Stimulated activated CD8-positive, alpha-beta memory T cell treated with anti-CD3 and anti-CD28 coated beads, Interleukin-4, amount 100 ng/mL, for 1 hour (primary cell): ENCODE measurements at regions not wholly inside any gene's neighbourhood (a gene's known extent, or its start where the extent isn't known, plus 50 kb on each side); places are given as distances from the start of the nearest gene placed in this dataset.
"Not testable (repeated sequence)": the region's sequence is repeated elsewhere in the genome, so short reads cannot be mapped to it uniquely, and the experiment has no call there.

ENCODE experiments used
- DNase-seq, 2 donors: peaks; one replicate each; pipeline ENCODE4 v3.0.0-alpha.2; 2020; ENCODE audit warnings: low read depth in 2 of 2, low spot score in 1 of 2

GRCh38 chr18:71388148-71388547 is 1099.3 kb downstream of the SOCS6 start:
- DNase-seq, result no peak

GRCh38 chr18:71374294-71375000 is 1085.6 kb downstream of the SOCS6 start:
- no peak for DNase-seq

GRCh38 chr18:71371951-71372605 is 1083.2 kb downstream of the SOCS6 start:
- no peak for DNase-seq

GRCh38 chr18:71370671-71371445 is 1082.0 kb downstream of the SOCS6 start:
- no peak for DNase-seq

- DNase-seq, result no peak
These were observed 1081.2 kb downstream of the SOCS6 start for GRCh38 chr18:71370095-71370494.

- no peak for DNase-seq
These were observed 1073.3 kb downstream of the SOCS6 start for GRCh38 chr18:71362140-71362539.

- not testable (repeated sequence) for DNase-seq
These were observed 1066.8 kb downstream of the SOCS6 start for GRCh38 chr18:71355599-71355998.

- no peak for DNase-seq
These were observed 1063.8 kb downstream of the SOCS6 start for GRCh38 chr18:71352618-71353017.

- no peak for DNase-seq
These were observed 1047.8 kb downstream of the SOCS6 start for GRCh38 chr18:71336576-71337210.

GRCh38 chr18:71329563-71329962 is 1040.7 kb downstream of the SOCS6 start:
- DNase-seq, result no peak

- no peak for DNase-seq
These were observed 1040.3 kb downstream of the SOCS6 start for GRCh38 chr18:71329114-71329513.

- DNase-seq, result no peak
These were observed 1039.0 kb downstream of the SOCS6 start for GRCh38 chr18:71327850-71328249.

- no peak for DNase-seq
These were observed 1038.6 kb downstream of the SOCS6 start for GRCh38 chr18:71327441-71327840.

GRCh38 chr18:71326826-71327225 is 1038.0 kb downstream of the SOCS6 start:
- no peak for DNase-seq

GRCh38 chr18:71324356-71324755 is 1035.5 kb downstream of the SOCS6 start:
- no peak for DNase-seq

GRCh38 chr18:71322201-71322600 is 1033.4 kb downstream of the SOCS6 start:
- DNase-seq, result no peak

- DNase-seq, result no peak
These were observed 1032.5 kb downstream of the SOCS6 start for GRCh38 chr18:71321319-71321718.

GRCh38 chr18:71304856-71305255 is 1016.0 kb downstream of the SOCS6 start:
- no peak for DNase-seq

- DNase-seq, result not testable (repeated sequence)
These were observed 1014.9 kb downstream of the SOCS6 start for GRCh38 chr18:71303743-71304142.

- DNase-seq, result no peak
These were observed 1012.8 kb downstream of the SOCS6 start for GRCh38 chr18:71301596-71301995.

- not testable (repeated sequence) for DNase-seq
These were observed 1005.4 kb downstream of the SOCS6 start for GRCh38 chr18:71294201-71294600.

GRCh38 chr18:71293322-71293721 is 1004.5 kb downstream of the SOCS6 start:
- DNase-seq, result no peak
